Panc1 (cell line): ENCODE measurements at regions not wholly inside any gene's neighbourhood (a gene's known extent, or its start where the extent isn't known, plus 50 kb on each side); places are given as distances from the start of the nearest gene placed in this dataset.

Experiments
- CTCF ChIP-seq: fragments of 450-650 bp; IDR thresholded peaks from 2 replicates; pipeline ENCODE4 v1.5.1; 2017; ENCODE audit warnings: mild to moderate bottlenecking
- SIN3A ChIP-seq: IDR thresholded peaks from 2 replicates; pipeline ENCODE4 v1.6.1; 2012; ENCODE audit warnings: low read depth, mild to moderate bottlenecking, low read length, moderate library complexity, borderline replicate concordance; ENCODE audit not compliant: insufficient read depth

GRCh38 chrX:40171513-40172400 is 74.0 kb upstream of the BCOR start:
- TF ChIP-seq CTCF (no peak), SIN3A (no peak)
